ENCODE measurements at regions not wholly inside any gene's neighbourhood (a gene's known extent, or its start where the extent isn't known, plus 50 kb on each side); places are given as distances from the start of the nearest gene placed in this dataset.

DNA sequence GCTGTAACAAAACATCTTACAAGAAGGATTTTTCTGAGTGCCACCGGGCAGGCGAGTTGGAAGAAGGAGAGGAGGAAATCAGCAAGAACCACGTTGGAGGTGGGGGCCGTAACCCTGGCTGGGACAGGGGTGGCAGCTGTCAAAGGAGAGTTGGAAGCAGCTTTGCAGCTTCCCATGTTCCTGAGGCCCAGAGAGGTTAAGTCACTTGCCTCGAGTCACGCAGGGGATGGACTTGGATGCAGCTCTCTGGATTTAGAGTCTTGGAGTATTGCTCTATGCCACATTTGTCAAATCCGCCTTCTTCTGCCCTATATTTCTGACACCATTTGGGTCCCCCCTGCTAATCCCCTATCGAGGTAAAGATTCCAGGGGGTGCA lies 83.0 kb upstream of the CIBAR2 start:
- TF ChIP-seq CTCF (IDR thresholded peaks at IDR 0.05) (no peak), POLR2A (IDR thresholded peaks at IDR 0.05) (no peak)

Measured in body of pancreas (tissue), 4 donors.